ENCODE measurements at regions not wholly inside any gene's neighbourhood (a gene's known extent, or its start where the extent isn't known, plus 50 kb on each side); places are given as distances from the start of the nearest gene placed in this dataset.

- 77% methylated on average over 5 of the region's 5 CpGs for WGBS
- TF ChIP-seq POLR2AphosphoS5 (IDR thresholded peaks at IDR 0.05) (no peak), EP300 (IDR thresholded peaks at IDR 0.05) (no peak), POLR2A (IDR thresholded peaks at IDR 0.05; ENCODE audit: low read depth) (no peak)
- TF ChIP-seq, protein P1, sequence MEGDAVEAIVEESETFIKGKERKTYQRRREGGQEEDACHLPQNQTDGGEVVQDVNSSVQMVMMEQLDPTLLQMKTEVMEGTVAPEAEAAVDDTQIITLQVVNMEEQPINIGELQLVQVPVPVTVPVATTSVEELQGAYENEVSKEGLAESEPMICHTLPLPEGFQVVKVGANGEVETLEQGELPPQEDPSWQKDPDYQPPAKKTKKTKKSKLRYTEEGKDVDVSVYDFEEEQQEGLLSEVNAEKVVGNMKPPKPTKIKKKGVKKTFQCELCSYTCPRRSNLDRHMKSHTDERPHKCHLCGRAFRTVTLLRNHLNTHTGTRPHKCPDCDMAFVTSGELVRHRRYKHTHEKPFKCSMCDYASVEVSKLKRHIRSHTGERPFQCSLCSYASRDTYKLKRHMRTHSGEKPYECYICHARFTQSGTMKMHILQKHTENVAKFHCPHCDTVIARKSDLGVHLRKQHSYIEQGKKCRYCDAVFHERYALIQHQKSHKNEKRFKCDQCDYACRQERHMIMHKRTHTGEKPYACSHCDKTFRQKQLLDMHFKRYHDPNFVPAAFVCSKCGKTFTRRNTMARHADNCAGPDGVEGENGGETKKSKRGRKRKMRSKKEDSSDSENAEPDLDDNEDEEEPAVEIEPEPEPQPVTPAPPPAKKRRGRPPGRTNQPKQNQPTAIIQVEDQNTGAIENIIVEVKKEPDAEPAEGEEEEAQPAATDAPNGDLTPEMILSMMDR (IDR thresholded peaks at IDR 0.05): no peak
- H3K4me3 ChIP-seq: no peak overlapping the region
- H3K36me3 ChIP-seq: no peaks in the 10 kb centered on the region
- H3K27ac ChIP-seq (replicated peaks in 1 of 4): no peak overlapping the region
- DNase-seq (ENCODE audit: extremely low spot score): no peak
- intact Hi-C loops (cut with DNase I): no loop called here
- H3K27me3 ChIP-seq: no peaks in the 10 kb centered on the region
- no peaks in the 10 kb centered on the region for H3K9me3 ChIP-seq
- no peaks in the 10 kb centered on the region for H3K4me1 ChIP-seq
These were observed 297.9 kb downstream of the EDEM1 start for GRCh38 chr3:5485427-5485826.

GRCh38 chr3:5488771-5489170 is 301.3 kb downstream of the EDEM1 start:
- H3K36me3 ChIP-seq: no peaks in the 10 kb centered on the region
- H3K9me3 ChIP-seq: no peaks in the 10 kb centered on the region
- H3K27ac ChIP-seq (replicated peaks in 1 of 4): no peak overlapping the region
- 88% methylated on average over 7 of the region's 7 CpGs for WGBS
- no peaks in the 10 kb centered on the region for H3K4me1 ChIP-seq
- intact Hi-C loops (cut with DNase I): no loop called here
- H3K27me3 ChIP-seq: no peaks in the 10 kb centered on the region
- DNase-seq (ENCODE audit: extremely low spot score): no peak
- TF ChIP-seq EP300 (IDR thresholded peaks at IDR 0.05) (no peak), POLR2A (IDR thresholded peaks at IDR 0.05; ENCODE audit: low read depth) (no peak)
- TF ChIP-seq, protein P1 (IDR thresholded peaks at IDR 0.05): no peak
- no peak overlapping the region for H3K4me3 ChIP-seq

DNA sequence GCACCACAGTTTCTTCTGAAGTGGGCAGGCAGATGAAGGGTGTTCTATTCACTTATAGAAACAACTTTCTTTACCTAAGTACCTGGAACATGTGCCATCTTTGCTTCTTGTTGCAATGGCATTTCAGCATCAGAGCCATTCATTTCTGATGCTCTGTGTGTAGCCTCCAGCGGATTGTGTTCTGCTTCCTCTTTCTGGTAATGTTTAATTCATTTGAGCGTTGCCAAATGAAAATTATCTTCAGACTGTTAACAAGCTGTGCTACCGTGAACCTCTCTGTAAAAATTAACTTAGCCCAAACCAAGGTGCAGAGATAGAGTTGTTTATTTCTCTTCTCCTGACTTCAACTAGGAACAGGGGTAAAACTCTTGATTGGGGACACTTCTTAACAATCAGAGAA is 302.0 kb downstream of the EDEM1 start:
- 50% methylated on average over 3 of the region's 3 CpGs for WGBS
- TF ChIP-seq, protein P1 (IDR thresholded peaks at IDR 0.05): no peak
- TF ChIP-seq POLR2A (IDR thresholded peaks at IDR 0.05; ENCODE audit: low read depth): no peak
- no peak for TF ChIP-seq POLR2AphosphoS5 (IDR thresholded peaks at IDR 0.05)
- TF ChIP-seq EP300 (IDR thresholded peaks at IDR 0.05): no peak
- Histone ChIP-seq H3K36me3 (no peaks in the 10 kb centered on the region), H3K4me3 (no peak overlapping the region), H3K27ac (replicated peaks in 1 of 4) (no peak overlapping the region), H3K4me1 (no peaks in the 10 kb centered on the region), H3K9me3 (no peaks in the 10 kb centered on the region), H3K27me3 (no peaks in the 10 kb centered on the region)
- DNase-seq (ENCODE audit: extremely low spot score): no peak
- intact Hi-C loops (cut with DNase I): no loop called here

GRCh38 chr3:5494905-5495519 is 307.5 kb downstream of the EDEM1 start:
- Histone ChIP-seq H3K4me1 (no peaks in the 10 kb centered on the region), H3K4me3 (no peak overlapping the region), H3K27ac (replicated peaks in 1 of 4) (no peak overlapping the region), H3K27me3 (no peaks in the 10 kb centered on the region), H3K36me3 (no peaks in the 10 kb centered on the region), H3K9me3 (no peaks in the 10 kb centered on the region)
- intact Hi-C loops (cut with DNase I): no loop called here
- TF ChIP-seq POLR2A (IDR thresholded peaks at IDR 0.05; ENCODE audit: low read depth): no peak
- TF ChIP-seq POLR2AphosphoS5 (IDR thresholded peaks at IDR 0.05): no peak
- no peak for TF ChIP-seq EP300 (IDR thresholded peaks at IDR 0.05)
- TF ChIP-seq, protein P1 (IDR thresholded peaks at IDR 0.05): no peak
- 58% methylated on average over 3 of the region's 3 CpGs for WGBS
- DNase-seq (ENCODE audit: extremely low spot score): no peak

DNA sequence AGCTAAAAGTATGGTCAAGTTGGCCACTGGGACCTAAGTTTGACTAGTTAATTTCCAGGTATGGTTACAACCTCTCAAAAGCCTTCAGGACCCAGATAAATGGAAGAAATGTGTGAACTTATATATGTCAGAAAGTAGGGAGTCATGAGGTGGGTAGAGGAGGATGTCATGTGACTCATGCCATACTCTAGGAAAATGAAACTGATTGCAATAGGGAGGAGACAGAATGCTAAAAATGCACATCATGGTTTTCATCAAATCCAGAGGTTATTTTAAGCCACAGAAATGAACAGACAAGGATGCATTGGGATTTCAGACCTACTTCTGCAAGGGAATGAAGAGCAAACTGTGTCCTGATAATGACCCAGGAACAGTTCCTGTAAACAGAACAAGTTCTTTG is 310.0 kb downstream of the EDEM1 start:
- intact Hi-C loops (cut with DNase I): no loop called here
- Histone ChIP-seq H3K9me3 (no peaks in the 10 kb centered on the region), H3K4me1 (no peaks in the 10 kb centered on the region), H3K27me3 (no peaks in the 10 kb centered on the region), H3K4me3 (no peak overlapping the region), H3K36me3 (no peaks in the 10 kb centered on the region), H3K27ac (replicated peaks in 1 of 4) (no peak overlapping the region)
- DNase-seq (ENCODE audit: extremely low spot score): no peak
- TF ChIP-seq EP300 (IDR thresholded peaks at IDR 0.05) (no peak), POLR2AphosphoS5 (IDR thresholded peaks at IDR 0.05) (no peak), POLR2A (IDR thresholded peaks at IDR 0.05; ENCODE audit: low read depth) (no peak)
- TF ChIP-seq, protein P1 (IDR thresholded peaks at IDR 0.05): no peak
